ENCODE measurements at regions not wholly inside any gene's neighbourhood (a gene's known extent, or its start where the extent isn't known, plus 50 kb on each side); places are given as distances from the start of the nearest gene placed in this dataset.

- Histone ChIP-seq H3K27me3 (ENCODE audit: insufficient read depth, low read length) (no peaks in the 10 kb centered on the region), H3K9ac (ENCODE audit: low read length) (no peak overlapping the region), H3K27ac (ENCODE audit: low read depth, low read length) (no peak overlapping the region), H3K9me3 (ENCODE audit: control insufficient read depth in 1 of 2, insufficient read depth in 1 of 2, low read depth in 1 of 2, low read length in 2 of 2) (peaks cover 0 to 6% of the 10 kb centered on the region in 2 experiments; a peak in 1 of 4 replicates), H3K36me3 (ENCODE audit: control insufficient read depth in 1 of 2, insufficient read depth in 2 of 2, low read length in 2 of 2) (no peaks in the 10 kb centered on the region), H4K20me1 (ENCODE audit: insufficient read depth) (no peaks in the 10 kb centered on the region), H3K4me2 (ENCODE audit: low read length) (no peak overlapping the region), H3K79me2 (ENCODE audit: insufficient read depth, low read length) (no peaks in the 10 kb centered on the region), H3K9me2 (ENCODE audit: insufficient read depth) (no peaks in the 10 kb centered on the region), H2AFZ (ENCODE audit: low read depth, low read length, poor library complexity, severe bottlenecking) (no peak overlapping the region), H3K4me3 (replicated peaks in 1 of 2; ENCODE audit: low read depth in 1 of 2, low read length in 2 of 2) (no peak overlapping the region), H3K4me1 (ENCODE audit: control insufficient read depth in 1 of 2, insufficient read depth in 2 of 2, low read length in 2 of 2) (no peaks in the 10 kb centered on the region)
- ChIA-PET RAD21 (ENCODE audit: low non-redundant PET in 1 of 2, low total read pairs in 2 of 2, uncharacterized antibody in 2 of 2, unreplicated experiment in 2 of 2) (no interaction called here), POLR2A (no interaction called here), CTCF (no interaction called here)
- ATAC-seq (no peak), DNase-seq (ENCODE audit: low read depth, low spot score) (no peak)
- intact Hi-C loops (cut with micrococcal nuclease) = no loop called here
- no TSS peak for BruUV-seq (replicated peaks)
- TF ChIP-seq ATF3 (IDR thresholded peaks at IDR 0.05) (no peak), ZNF274 (IDR thresholded peaks at IDR 0.05; ENCODE audit: low read depth, low read length) (no peak), TCF7L2 (IDR thresholded peaks at IDR 0.05; ENCODE audit: borderline replicate concordance, extremely low read depth, insufficient read depth, insufficient read length) (no peak), CBX3 (IDR thresholded peaks at IDR 0.05; ENCODE audit: low read depth) (no peak)
Measured at GRCh38 chr6:168387911-168388310, 53.1 kb upstream of the SMOC2 start.

GRCh38 chr6:168388641-168389633 is 52.0 kb upstream of the SMOC2 start:
- Histone ChIP-seq H3K4me1 (ENCODE audit: control insufficient read depth in 1 of 2, insufficient read depth in 2 of 2, low read length in 2 of 2) (no peaks in the 10 kb centered on the region), H3K36me3 (ENCODE audit: control insufficient read depth in 1 of 2, insufficient read depth in 2 of 2, low read length in 2 of 2) (no peaks in the 10 kb centered on the region), H3K9ac (ENCODE audit: low read length) (no peak overlapping the region), H3K9me2 (ENCODE audit: insufficient read depth) (no peaks in the 10 kb centered on the region), H3K27me3 (ENCODE audit: insufficient read depth, low read length) (no peaks in the 10 kb centered on the region), H3K27ac (ENCODE audit: low read depth, low read length) (no peak overlapping the region), H3K79me2 (ENCODE audit: insufficient read depth, low read length) (no peaks in the 10 kb centered on the region), H3K9me3 (ENCODE audit: control insufficient read depth in 1 of 2, insufficient read depth in 1 of 2, low read depth in 1 of 2, low read length in 2 of 2) (no peaks in the 10 kb centered on the region), H3K4me2 (ENCODE audit: low read length) (no peak overlapping the region), H3K4me3 (replicated peaks in 1 of 2; ENCODE audit: low read depth in 1 of 2, low read length in 2 of 2) (no peak overlapping the region), H4K20me1 (ENCODE audit: insufficient read depth) (no peaks in the 10 kb centered on the region), H2AFZ (ENCODE audit: low read depth, low read length, poor library complexity, severe bottlenecking) (no peak overlapping the region)
- ChIA-PET POLR2A (no interaction called here), CTCF (no interaction called here), RAD21 (ENCODE audit: low non-redundant PET in 1 of 2, low total read pairs in 2 of 2, uncharacterized antibody in 2 of 2, unreplicated experiment in 2 of 2) (no interaction called here)
- ATAC-seq (no peak), DNase-seq (ENCODE audit: low read depth, low spot score) (no peak)
- intact Hi-C loops (cut with micrococcal nuclease) = no loop called here
- BruUV-seq (replicated peaks) = no TSS peak
- TF ChIP-seq CTCF (IDR thresholded peaks at IDR 0.05 in 2 of 3, conservative IDR thresholded peaks at IDR 0.05 in 1 of 3; ENCODE audit: borderline replicate concordance in 1 of 3, insufficient read depth in 1 of 3, low read depth in 2 of 3, low read length in 2 of 3) = no peak
- no peak for TF ChIP-seq ZNF274 (IDR thresholded peaks at IDR 0.05; ENCODE audit: low read depth, low read length)
- TF ChIP-seq YY1 (IDR thresholded peaks at IDR 0.05; ENCODE audit: extremely low read depth, insufficient replicate concordance, low read depth, low read length) = no peak
- TF ChIP-seq EZH2phosphoT487 (IDR thresholded peaks at IDR 0.05; ENCODE audit: borderline replicate concordance) = no peak
- TF ChIP-seq EGR1 (IDR thresholded peaks at IDR 0.05; ENCODE audit: low read depth) = no peak
- no peak for TF ChIP-seq TCF7L2 (IDR thresholded peaks at IDR 0.05; ENCODE audit: borderline replicate concordance, extremely low read depth, insufficient read depth, insufficient read length)
- TF ChIP-seq SP1 (IDR thresholded peaks at IDR 0.05; ENCODE audit: low read depth) = no peak
- TF ChIP-seq SRF (IDR thresholded peaks at IDR 0.05; ENCODE audit: low read depth) = no peak
- TF ChIP-seq POLR2A (IDR thresholded peaks at IDR 0.05; ENCODE audit: borderline replicate concordance, extremely low read depth, insufficient read depth, insufficient read length) = no peak
- no peak for TF ChIP-seq EZH2 (IDR thresholded peaks at IDR 0.05)
- TF ChIP-seq CEBPB (IDR thresholded peaks at IDR 0.05; ENCODE audit: low read depth) = no peak
- no peak for TF ChIP-seq FOSL1 (IDR thresholded peaks at IDR 0.05; ENCODE audit: low read depth)
- no peak for TF ChIP-seq POLR2AphosphoS5 (IDR thresholded peaks at IDR 0.05; ENCODE audit: low read depth, low read length)

All from HCT116 (cell line).